Natural killer cell (primary cell): ENCODE measurements at regions not wholly inside any gene's neighbourhood (a gene's known extent, or its start where the extent isn't known, plus 50 kb on each side); places are given as distances from the start of the nearest gene placed in this dataset.
A peak's percentile ranks its signal among the peaks of the same experiment; 100 is the strongest.

Experiments
- ATAC-seq, 3 donors: fragments of 150-1000 bp in 2 of 3; fragments of 200-7000 bp in 1 of 3; cut with Tn5 transposase; 1 replicate in 1 of 3; 2 replicates in 2 of 3; pipeline ENCODE4 v1.10.0; 2021; ENCODE audit warnings: mild to moderate bottlenecking in 2 of 3, moderate library complexity in 2 of 3
- DNase-seq, 2 donors: peaks; one replicate each; pipeline versions ENCODE4 v3.0.0 to v3.0.0-alpha.2; 2013 to 2021; ENCODE audit warnings: mixed read lengths in 1 of 2
- H3K27ac ChIP-seq: one replicate; pipeline ENCODE4 v1.5.1; 2013; ENCODE audit warnings: mild to moderate bottlenecking, low read length
- H3K27me3 ChIP-seq: one replicate; pipeline ENCODE4 v1.6.1; 2013; ENCODE audit warnings: low read length; ENCODE audit not compliant: control insufficient read depth, insufficient read depth
- H3K36me3 ChIP-seq: one replicate; pipeline ENCODE4 v1.6.1; 2013; ENCODE audit warnings: low read length; ENCODE audit not compliant: control insufficient read depth, insufficient read depth
- H3K4me1 ChIP-seq: one replicate; pipeline ENCODE4 v1.6.1; 2013; ENCODE audit warnings: low read length; ENCODE audit not compliant: control insufficient read depth, insufficient read depth
- H3K4me3 ChIP-seq: one replicate; pipeline ENCODE4 v1.5.1; 2013; ENCODE audit warnings: low read length
- H3K9me3 ChIP-seq: one replicate; pipeline ENCODE4 v1.6.1; 2013; ENCODE audit warnings: low read length; ENCODE audit not compliant: control insufficient read depth, insufficient read depth
- H3K27ac Mint-ChIP-seq, 2 donors: one replicate each; pipeline ENCODE4 v1.8.0; 2022; ENCODE audit warnings: mild to moderate bottlenecking in 2 of 2, mixed read lengths in 2 of 2, moderate library complexity in 1 of 2
- H3K27me3 Mint-ChIP-seq, 2 donors: one replicate each; pipeline ENCODE4 v1.8.0; 2022; ENCODE audit warnings: low read depth in 2 of 2, mixed read lengths in 2 of 2
- H3K36me3 Mint-ChIP-seq: one replicate; pipeline ENCODE4 v1.8.0; 2022; ENCODE audit warnings: mixed read lengths
- H3K4me1 Mint-ChIP-seq, 2 donors: one replicate each; pipeline ENCODE4 v1.8.0; 2022; ENCODE audit warnings: mixed read lengths in 2 of 2
- H3K4me3 Mint-ChIP-seq: one replicate; pipeline ENCODE4 v1.8.0; 2022; ENCODE audit warnings: mild to moderate bottlenecking, moderate library complexity, mixed read lengths
- H3K9me3 Mint-ChIP-seq, 2 donors: one replicate each; pipeline ENCODE4 v1.8.0; 2022; ENCODE audit warnings: mixed read lengths in 2 of 2
- CTCF ChIP-seq: fragments of 200-600 bp; IDR thresholded peaks from one replicate; pipeline ENCODE4 v1.8.0; 2022; ENCODE audit warnings: antibody characterized with exemption
- WGBS: methylation state at CpG from one replicate; pipeline ENCODE4 v1.1.7; 2013; ENCODE audit warnings: missing lambda C conversion rate; ENCODE audit not compliant: insufficient coverage; 5-methylcytosine and 5-hydroxymethylcytosine counted together
- intact Hi-C: fragments of 100-400 bp; cut with micrococcal nuclease; formaldehyde crosslinking; loops from one replicate; pipeline ENCODE4 v1.14.2; 2022

GRCh38 chr1:192862271-192862670 lies 53.4 kb downstream of the RGS2 start:
- WGBS = 90% methylated on average over 1 of the region's 1 CpG
- Mint-ChIP-seq H3K9me3 (no peaks in the 10 kb centered on the region), H3K27me3 (no peaks in the 10 kb centered on the region), H3K4me3 (no peak overlapping the region), H3K27ac (no peak overlapping the region), H3K36me3 (no peaks in the 10 kb centered on the region), H3K4me1 (no peaks in the 10 kb centered on the region)
- ATAC-seq = no peak
- Histone ChIP-seq H3K4me3 (no peak overlapping the region), H3K4me1 (no peaks in the 10 kb centered on the region), H3K27ac (no peak overlapping the region), H3K9me3 (no peaks in the 10 kb centered on the region), H3K36me3 (no peaks in the 10 kb centered on the region), H3K27me3 (no peaks in the 10 kb centered on the region)
- no peak for DNase-seq
- TF ChIP-seq CTCF = no peak
- intact Hi-C loops = no loop called here

GRCh38 chr1:192866241-192866868 lies 57.5 kb downstream of the RGS2 start:
- Histone ChIP-seq H3K4me1 (no peaks in the 10 kb centered on the region), H3K4me3 (no peak overlapping the region), H3K27me3 (peaks cover 2% of the 10 kb centered on the region), H3K36me3 (no peaks in the 10 kb centered on the region), H3K27ac (no peak overlapping the region), H3K9me3 (no peaks in the 10 kb centered on the region)
- H3K36me3 Mint-ChIP-seq = no peaks in the 10 kb centered on the region
- TF ChIP-seq CTCF = no peak
- no peak for DNase-seq
- H3K4me1 Mint-ChIP-seq = no peaks in the 10 kb centered on the region
- peak in 1 of 3 donors; percentile 65 for ATAC-seq
- no peaks in the 10 kb centered on the region for H3K27me3 Mint-ChIP-seq
- no peak overlapping the region for H3K4me3 Mint-ChIP-seq
- no peaks in the 10 kb centered on the region for H3K9me3 Mint-ChIP-seq
- intact Hi-C loops = no loop called here
- H3K27ac Mint-ChIP-seq = no peak overlapping the region
- WGBS = 93% methylated on average over 3 of the region's 5 CpGs

DNA sequence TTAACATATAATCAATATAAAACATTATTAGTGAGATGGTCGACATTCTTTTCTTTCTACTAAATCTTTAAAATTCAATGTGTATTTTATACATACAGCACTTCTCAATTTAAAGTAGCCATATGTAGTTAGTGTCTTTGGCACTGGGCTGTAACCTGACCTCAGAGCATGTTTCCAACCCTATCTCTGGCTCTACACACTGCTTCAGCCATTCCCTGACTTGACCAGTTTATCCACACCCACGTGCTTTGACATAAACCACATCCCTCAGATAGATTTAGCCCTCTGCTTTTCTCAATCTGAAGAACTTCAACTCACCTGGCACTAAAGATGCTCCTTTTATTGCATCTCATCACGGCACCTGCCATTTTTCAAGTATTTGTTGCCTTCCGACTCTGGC lies 58.3 kb downstream of the RGS2 start:
- H3K36me3 ChIP-seq = no peaks in the 10 kb centered on the region
- H3K9me3 ChIP-seq = no peaks in the 10 kb centered on the region
- WGBS = 72% methylated on average over 3 of the region's 4 CpGs
- H3K4me3 ChIP-seq = no peak overlapping the region
- H3K36me3 Mint-ChIP-seq = no peaks in the 10 kb centered on the region
- no peak overlapping the region for H3K27ac ChIP-seq
- no peaks in the 10 kb centered on the region for H3K4me1 Mint-ChIP-seq
- no peak overlapping the region for H3K27ac Mint-ChIP-seq
- ATAC-seq (no peak), DNase-seq (no peak)
- H3K4me1 ChIP-seq = no peaks in the 10 kb centered on the region
- H3K4me3 Mint-ChIP-seq = no peak overlapping the region
- H3K27me3 Mint-ChIP-seq = peaks cover 0 to 3% of the 10 kb centered on the region in 2 donors
- no peak for TF ChIP-seq CTCF
- no peaks in the 10 kb centered on the region for H3K9me3 Mint-ChIP-seq
- intact Hi-C loops = no loop called here
- peaks cover 2% of the 10 kb centered on the region for H3K27me3 ChIP-seq

DNA sequence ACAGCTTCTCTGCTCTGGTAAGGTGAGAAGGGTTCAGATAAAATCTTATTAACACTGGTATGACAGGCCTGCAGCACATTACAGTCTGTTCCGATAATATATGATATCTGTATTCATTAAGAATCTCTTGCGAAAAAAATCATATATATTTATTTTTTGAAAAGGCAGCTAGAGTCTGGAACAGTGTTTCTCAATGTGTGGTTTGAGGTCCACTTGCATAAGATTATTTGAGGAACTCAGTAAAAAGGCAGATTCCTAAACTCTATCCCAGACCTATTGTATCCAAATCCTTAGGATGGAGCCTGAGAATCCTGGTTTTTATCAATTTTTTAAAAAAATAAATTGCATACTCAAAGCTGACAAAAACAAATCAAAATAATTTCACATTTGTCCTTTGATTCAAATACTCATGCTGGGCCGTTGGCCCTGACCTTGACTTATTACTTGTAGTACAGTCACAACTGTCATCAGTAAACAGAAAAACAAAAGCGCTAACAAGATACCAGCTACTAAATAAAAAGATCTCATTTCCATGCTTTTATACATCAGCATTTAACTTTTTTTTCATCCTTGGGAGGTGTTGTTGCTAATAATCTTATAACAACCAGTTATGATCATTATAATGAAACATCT lies 60.6 kb downstream of the RGS2 start:
- Mint-ChIP-seq H3K27ac (no peak overlapping the region), H3K4me1 (no peaks in the 10 kb centered on the region), H3K9me3 (no peaks in the 10 kb centered on the region), H3K27me3 (peaks cover 3 to 6% of the 10 kb centered on the region in 2 donors), H3K36me3 (no peaks in the 10 kb centered on the region), H3K4me3 (no peak overlapping the region)
- Histone ChIP-seq H3K4me1 (no peaks in the 10 kb centered on the region), H3K27me3 (peaks cover 2% of the 10 kb centered on the region), H3K27ac (no peak overlapping the region), H3K36me3 (no peaks in the 10 kb centered on the region), H3K9me3 (no peaks in the 10 kb centered on the region), H3K4me3 (no peak overlapping the region)
- intact Hi-C loops = no loop called here
- WGBS = 82% methylated on average over 2 of the region's 4 CpGs
- ATAC-seq (no peak), DNase-seq (no peak)
- TF ChIP-seq CTCF = no peak
